Liver (tissue), 8 donors: ENCODE measurements at regions not wholly inside any gene's neighbourhood (a gene's known extent, or its start where the extent isn't known, plus 50 kb on each side); places are given as distances from the start of the nearest gene placed in this dataset.

ENCODE experiments used
- DNase-seq: peaks from one replicate; pipeline ENCODE4 v3.0.0-alpha.2; 2017; ENCODE audit warnings: low spot score
- H3K27ac ChIP-seq, 2 donors: one replicate each; pipeline ENCODE4 v1.7.0; 2013; ENCODE audit warnings: inconsistent platforms in 2 of 2, low read length in 2 of 2, control low read depth in 1 of 2, low read depth in 1 of 2, mild to moderate bottlenecking in 1 of 2
- H3K27me3 ChIP-seq, 4 donors: one replicate each; pipeline versions ENCODE4 v1.6.1 to v1.7.0; 2013; ENCODE audit warnings: low read length in 3 of 4, inconsistent platforms in 1 of 4, mild to moderate bottlenecking in 1 of 4, moderate library complexity in 1 of 4; ENCODE audit not compliant: control insufficient read depth in 4 of 4, insufficient read depth in 4 of 4
- H3K36me3 ChIP-seq, 4 donors: one replicate each; pipeline versions ENCODE4 v1.6.1 to v1.7.0; 2013; ENCODE audit warnings: low read length in 3 of 4, mild to moderate bottlenecking in 3 of 4, low read depth in 1 of 4, moderate library complexity in 1 of 4; ENCODE audit not compliant: control insufficient read depth in 4 of 4, insufficient read depth in 3 of 4
- H3K4me1 ChIP-seq, 4 donors: one replicate each; pipeline versions ENCODE4 v1.6.1 to v1.7.0; 2013; ENCODE audit warnings: low read length in 3 of 4, mild to moderate bottlenecking in 3 of 4, moderate library complexity in 1 of 4; ENCODE audit not compliant: control insufficient read depth in 4 of 4, insufficient read depth in 4 of 4
- H3K4me3 ChIP-seq, 3 donors: one replicate each; pipeline versions ENCODE4 v1.6.1 to v1.7.0; 2013; ENCODE audit warnings: low read length in 3 of 3, control low read depth in 1 of 3, low read depth in 1 of 3, mild to moderate bottlenecking in 1 of 3
- H3K9ac ChIP-seq, 2 donors: one replicate each; pipeline ENCODE4 v1.7.0; 2013; ENCODE audit warnings: low read length in 2 of 2, mild to moderate bottlenecking in 2 of 2, moderate library complexity in 2 of 2, control low read depth in 1 of 2, low read depth in 1 of 2
- H3K9me3 ChIP-seq, 4 donors: one replicate each; pipeline versions ENCODE4 v1.6.1 to v1.7.0; 2013; ENCODE audit warnings: low read length in 3 of 4; ENCODE audit not compliant: control insufficient read depth in 4 of 4
- CTCF ChIP-seq: fragments of 150-350 bp; IDR thresholded peaks from 2 replicates; pipeline ENCODE4 v1.5.1; 2017; ENCODE audit warnings: improper control_type of control experiment, low read depth, low read length; ENCODE audit not compliant: missing input control
- FOXA1 ChIP-seq: IDR thresholded peaks from 2 replicates; pipeline ENCODE4 v1.6.1; 2016; ENCODE audit warnings: antibody characterized with exemption
- FOXA2 ChIP-seq: IDR thresholded peaks from 2 replicates; pipeline ENCODE4 v1.6.1; 2016; ENCODE audit warnings: antibody characterized with exemption
- GABPA ChIP-seq, 2 donors: IDR thresholded peaks in 1 of 2; conservative IDR thresholded peaks in 1 of 2; 2 replicates each; pipeline ENCODE4 v1.6.1; 2016; ENCODE audit warnings: antibody characterized with exemption in 2 of 2, mild to moderate bottlenecking in 1 of 2, moderate library complexity in 1 of 2
- HNF4A ChIP-seq, 2 donors: conservative IDR thresholded peaks; 2 replicates each; pipeline ENCODE4 v1.6.1; 2016; ENCODE audit warnings: antibody characterized with exemption in 2 of 2, mild to moderate bottlenecking in 2 of 2
- HNF4G ChIP-seq: IDR thresholded peaks from 2 replicates; pipeline ENCODE4 v1.6.1; 2016; ENCODE audit warnings: antibody characterized with exemption
- JUND ChIP-seq, 2 donors: IDR thresholded peaks; 2 replicates each; pipeline ENCODE4 v1.6.1; 2016; ENCODE audit warnings: antibody characterized with exemption in 2 of 2
- MAX ChIP-seq: IDR thresholded peaks from 2 replicates; pipeline ENCODE4 v1.6.1; 2016; ENCODE audit warnings: antibody characterized with exemption
- NR2F2 ChIP-seq: IDR thresholded peaks from 2 replicates; pipeline ENCODE4 v1.6.1; 2016; ENCODE audit warnings: antibody characterized with exemption
- RAD21 ChIP-seq, 2 donors: IDR thresholded peaks; 2 replicates each; pipeline ENCODE4 v1.6.1; 2016; ENCODE audit warnings: antibody characterized with exemption in 2 of 2, mild to moderate bottlenecking in 2 of 2
- RXRA ChIP-seq, 2 donors: IDR thresholded peaks; 2 replicates each; pipeline ENCODE4 v1.6.1; 2017 to 2018; ENCODE audit warnings: antibody characterized with exemption in 2 of 2, mild to moderate bottlenecking in 1 of 2
- SP1 ChIP-seq: IDR thresholded peaks from 2 replicates; pipeline ENCODE4 v1.6.1; 2018; ENCODE audit warnings: antibody characterized with exemption, mild to moderate bottlenecking
- TAF1 ChIP-seq: conservative IDR thresholded peaks from 2 replicates; pipeline ENCODE4 v1.6.1; 2016; ENCODE audit warnings: antibody characterized with exemption, mild to moderate bottlenecking
- YY1 ChIP-seq: IDR thresholded peaks from 2 replicates; pipeline ENCODE4 v1.6.1; 2016; ENCODE audit warnings: antibody characterized with exemption, mild to moderate bottlenecking
- ZBTB33 ChIP-seq: IDR thresholded peaks from 2 replicates; pipeline ENCODE4 v1.6.1; 2016; ENCODE audit warnings: antibody characterized with exemption
- WGBS: extraction: QIAGEN DNeasy Blood & Tissue Kit; methylation state at CpG from one replicate; pipeline ENCODE4 v1.1.7; 2013; 5-methylcytosine and 5-hydroxymethylcytosine counted together
- TF ChIP-seq, protein P1 (sequence below): IDR thresholded peaks from 2 replicates; pipeline ENCODE4 v1.6.1; 2016; ENCODE audit warnings: antibody characterized with exemption, mild to moderate bottlenecking
- TF ChIP-seq, protein P2 (sequence below): IDR thresholded peaks from 2 replicates; pipeline ENCODE4 v1.6.1; 2016; ENCODE audit warnings: antibody characterized with exemption
- donor health status: healthy.
- donor health status: healthy.
- donor health status: healthy.
- donor health status: healthy.
- donor health status: healthy.

GRCh38 chr17:52271781-52272180, 113.3 kb upstream of the CA10 start:
- Histone ChIP-seq H3K27me3 (no peaks in the 10 kb centered on the region), H3K9me3 (no peaks in the 10 kb centered on the region), H3K4me3 (no peak overlapping the region), H3K27ac (no peak overlapping the region), H3K36me3 (no peaks in the 10 kb centered on the region), H3K9ac (no peak overlapping the region), H3K4me1 (no peaks in the 10 kb centered on the region)
- TF ChIP-seq SP1 (no peak), JUND (IDR thresholded peaks at IDR 0.05) (no peak), FOXA2 (no peak), HNF4G (no peak), CTCF (no peak), FOXA1 (no peak), MAX (no peak), RXRA (IDR thresholded peaks at IDR 0.05) (no peak), RAD21 (IDR thresholded peaks at IDR 0.05) (no peak), ZBTB33 (no peak), GABPA (IDR thresholded peaks at IDR 0.05 in 1 of 2, conservative IDR thresholded peaks at IDR 0.05 in 1 of 2) (no peak), YY1 (no peak), NR2F2 (no peak), HNF4A (conservative IDR thresholded peaks at IDR 0.05) (no peak)
- TF ChIP-seq, protein P1, sequence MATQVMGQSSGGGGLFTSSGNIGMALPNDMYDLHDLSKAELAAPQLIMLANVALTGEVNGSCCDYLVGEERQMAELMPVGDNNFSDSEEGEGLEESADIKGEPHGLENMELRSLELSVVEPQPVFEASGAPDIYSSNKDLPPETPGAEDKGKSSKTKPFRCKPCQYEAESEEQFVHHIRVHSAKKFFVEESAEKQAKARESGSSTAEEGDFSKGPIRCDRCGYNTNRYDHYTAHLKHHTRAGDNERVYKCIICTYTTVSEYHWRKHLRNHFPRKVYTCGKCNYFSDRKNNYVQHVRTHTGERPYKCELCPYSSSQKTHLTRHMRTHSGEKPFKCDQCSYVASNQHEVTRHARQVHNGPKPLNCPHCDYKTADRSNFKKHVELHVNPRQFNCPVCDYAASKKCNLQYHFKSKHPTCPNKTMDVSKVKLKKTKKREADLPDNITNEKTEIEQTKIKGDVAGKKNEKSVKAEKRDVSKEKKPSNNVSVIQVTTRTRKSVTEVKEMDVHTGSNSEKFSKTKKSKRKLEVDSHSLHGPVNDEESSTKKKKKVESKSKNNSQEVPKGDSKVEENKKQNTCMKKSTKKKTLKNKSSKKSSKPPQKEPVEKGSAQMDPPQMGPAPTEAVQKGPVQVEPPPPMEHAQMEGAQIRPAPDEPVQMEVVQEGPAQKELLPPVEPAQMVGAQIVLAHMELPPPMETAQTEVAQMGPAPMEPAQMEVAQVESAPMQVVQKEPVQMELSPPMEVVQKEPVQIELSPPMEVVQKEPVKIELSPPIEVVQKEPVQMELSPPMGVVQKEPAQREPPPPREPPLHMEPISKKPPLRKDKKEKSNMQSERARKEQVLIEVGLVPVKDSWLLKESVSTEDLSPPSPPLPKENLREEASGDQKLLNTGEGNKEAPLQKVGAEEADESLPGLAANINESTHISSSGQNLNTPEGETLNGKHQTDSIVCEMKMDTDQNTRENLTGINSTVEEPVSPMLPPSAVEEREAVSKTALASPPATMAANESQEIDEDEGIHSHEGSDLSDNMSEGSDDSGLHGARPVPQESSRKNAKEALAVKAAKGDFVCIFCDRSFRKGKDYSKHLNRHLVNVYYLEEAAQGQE, result no peak
- TF ChIP-seq, protein P2, sequence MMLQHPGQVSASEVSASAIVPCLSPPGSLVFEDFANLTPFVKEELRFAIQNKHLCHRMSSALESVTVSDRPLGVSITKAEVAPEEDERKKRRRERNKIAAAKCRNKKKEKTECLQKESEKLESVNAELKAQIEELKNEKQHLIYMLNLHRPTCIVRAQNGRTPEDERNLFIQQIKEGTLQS, result no peak
- no peak for DNase-seq
- 89% methylated on average over 1 of the region's 1 CpG for WGBS

- Histone ChIP-seq H3K27me3 (no peaks in the 10 kb centered on the region), H3K9ac (no peak overlapping the region), H3K9me3 (no peaks in the 10 kb centered on the region), H3K27ac (no peak overlapping the region), H3K4me3 (no peak overlapping the region), H3K36me3 (no peaks in the 10 kb centered on the region), H3K4me1 (no peaks in the 10 kb centered on the region)
- WGBS, result 89% methylated on average over 9 of the region's 9 CpGs
- no peak for DNase-seq
- TF ChIP-seq GABPA (IDR thresholded peaks at IDR 0.05 in 1 of 2, conservative IDR thresholded peaks at IDR 0.05 in 1 of 2) (no peak), ZBTB33 (no peak), SP1 (no peak), JUND (IDR thresholded peaks at IDR 0.05) (no peak), CTCF (no peak), RXRA (IDR thresholded peaks at IDR 0.05) (no peak), TAF1 (no peak), NR2F2 (no peak)
These were observed 96.8 kb upstream of the CA10 start for GRCh38 chr17:52255347-52255746.
